ENCODE measurements at regions not wholly inside any gene's neighbourhood (a gene's known extent, or its start where the extent isn't known, plus 50 kb on each side); places are given as distances from the start of the nearest gene placed in this dataset.

DNA sequence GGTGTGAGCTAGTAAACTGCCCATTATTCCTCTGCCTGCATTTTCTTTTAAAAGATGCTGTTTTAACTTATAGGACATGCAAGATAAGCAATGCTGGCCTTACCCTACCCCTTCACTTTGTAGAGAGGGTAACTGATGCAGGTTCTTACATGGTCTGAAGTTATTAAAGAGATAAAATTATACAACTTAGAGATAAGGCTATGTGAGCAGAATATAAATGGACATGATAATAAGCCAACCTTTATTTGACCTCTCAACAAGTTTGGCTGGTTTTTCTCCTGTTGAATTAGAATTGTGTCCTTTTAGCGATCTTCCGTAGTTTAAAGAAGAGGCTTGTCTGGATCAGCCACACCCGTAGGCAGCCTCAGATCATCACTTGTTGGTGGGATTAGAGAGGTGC, 377.0 kb downstream of the BTBD3 start:
- TF ChIP-seq, protein P1, sequence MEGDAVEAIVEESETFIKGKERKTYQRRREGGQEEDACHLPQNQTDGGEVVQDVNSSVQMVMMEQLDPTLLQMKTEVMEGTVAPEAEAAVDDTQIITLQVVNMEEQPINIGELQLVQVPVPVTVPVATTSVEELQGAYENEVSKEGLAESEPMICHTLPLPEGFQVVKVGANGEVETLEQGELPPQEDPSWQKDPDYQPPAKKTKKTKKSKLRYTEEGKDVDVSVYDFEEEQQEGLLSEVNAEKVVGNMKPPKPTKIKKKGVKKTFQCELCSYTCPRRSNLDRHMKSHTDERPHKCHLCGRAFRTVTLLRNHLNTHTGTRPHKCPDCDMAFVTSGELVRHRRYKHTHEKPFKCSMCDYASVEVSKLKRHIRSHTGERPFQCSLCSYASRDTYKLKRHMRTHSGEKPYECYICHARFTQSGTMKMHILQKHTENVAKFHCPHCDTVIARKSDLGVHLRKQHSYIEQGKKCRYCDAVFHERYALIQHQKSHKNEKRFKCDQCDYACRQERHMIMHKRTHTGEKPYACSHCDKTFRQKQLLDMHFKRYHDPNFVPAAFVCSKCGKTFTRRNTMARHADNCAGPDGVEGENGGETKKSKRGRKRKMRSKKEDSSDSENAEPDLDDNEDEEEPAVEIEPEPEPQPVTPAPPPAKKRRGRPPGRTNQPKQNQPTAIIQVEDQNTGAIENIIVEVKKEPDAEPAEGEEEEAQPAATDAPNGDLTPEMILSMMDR (IDR thresholded peaks at IDR 0.05), result no peak
- no peak for TF ChIP-seq POLR2A (IDR thresholded peaks at IDR 0.05)
